ENCODE measurements at regions not wholly inside any gene's neighbourhood (a gene's known extent, or its start where the extent isn't known, plus 50 kb on each side); places are given as distances from the start of the nearest gene placed in this dataset.

DNA sequence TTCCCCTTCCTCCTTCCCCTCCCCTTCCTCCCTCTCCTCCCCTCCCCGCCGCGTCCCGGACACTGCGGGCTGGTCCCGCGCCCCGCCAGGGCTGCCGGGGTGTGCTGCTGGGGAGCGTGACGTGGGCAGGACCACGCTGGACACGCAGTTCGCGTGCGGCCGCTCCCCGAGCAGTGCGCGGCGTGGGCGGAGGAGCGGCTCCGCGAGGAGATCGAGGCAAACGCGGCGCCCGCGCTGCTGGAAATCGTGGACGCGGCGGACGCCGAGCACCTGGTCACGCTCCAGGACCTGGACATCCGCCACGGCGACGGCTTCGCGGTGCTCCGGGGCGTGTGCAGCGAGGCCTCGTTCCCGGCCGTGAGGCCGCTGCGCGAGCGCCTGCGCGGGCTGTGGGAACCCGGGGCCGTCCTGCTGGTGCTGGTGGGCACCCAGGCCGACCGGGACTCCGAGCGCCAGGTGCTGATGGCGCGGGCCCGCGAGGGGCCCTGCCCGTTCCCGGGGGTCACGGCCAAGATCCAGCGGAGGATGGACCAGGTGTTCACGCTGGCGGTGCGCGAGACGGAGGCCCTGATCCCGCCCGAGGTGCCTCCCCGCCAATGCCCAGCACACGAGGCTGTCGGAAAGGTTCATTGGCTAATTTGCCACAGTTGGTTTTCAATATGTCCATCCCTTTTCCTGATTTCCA, 84.3 kb downstream of the TNFAIP2 start:
- peak; percentile 11 for DNase-seq

DNA sequence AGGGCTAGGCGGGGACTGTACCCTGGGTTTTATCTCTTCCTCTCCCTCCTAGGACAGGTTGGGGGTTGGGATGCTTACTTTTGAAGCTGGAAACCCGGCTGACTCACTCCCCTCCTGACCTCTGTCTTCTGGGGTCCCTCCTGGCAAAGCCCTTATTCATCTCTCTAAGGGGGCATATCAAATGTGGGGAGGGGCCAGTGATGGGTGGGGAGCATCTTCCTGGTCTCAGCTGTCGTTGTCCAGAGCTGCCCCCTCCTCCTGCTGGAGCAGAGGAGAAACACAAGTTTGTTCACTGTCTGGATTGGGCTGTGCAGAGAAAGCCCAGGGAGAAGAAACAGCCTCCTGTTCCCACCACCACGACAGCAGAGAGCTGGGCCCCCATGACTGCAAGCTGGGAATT, 85.8 kb downstream of the TNFAIP2 start:
- peak; percentile 3 for DNase-seq

DNA sequence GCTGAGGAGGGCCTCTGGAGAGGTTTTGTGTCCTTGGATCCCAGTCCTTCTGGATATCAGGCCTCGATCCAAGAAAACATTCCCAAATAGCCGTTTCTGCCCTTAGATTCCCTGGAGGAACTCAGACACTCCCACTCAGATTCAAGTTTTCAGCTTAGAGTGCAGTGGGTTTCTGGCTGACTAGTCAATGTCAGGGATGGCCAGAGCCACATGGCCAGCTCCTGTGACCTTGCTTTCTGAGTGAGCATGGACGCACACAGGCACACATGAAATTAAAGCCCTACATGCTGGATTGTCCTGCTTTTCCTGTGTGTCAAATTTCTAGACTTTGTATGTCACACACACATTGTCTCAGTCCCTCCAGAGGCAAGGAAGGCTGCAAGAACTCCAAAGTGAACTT, 86.2 kb downstream of the TNFAIP2 start:
- no peak for DNase-seq

DNA sequence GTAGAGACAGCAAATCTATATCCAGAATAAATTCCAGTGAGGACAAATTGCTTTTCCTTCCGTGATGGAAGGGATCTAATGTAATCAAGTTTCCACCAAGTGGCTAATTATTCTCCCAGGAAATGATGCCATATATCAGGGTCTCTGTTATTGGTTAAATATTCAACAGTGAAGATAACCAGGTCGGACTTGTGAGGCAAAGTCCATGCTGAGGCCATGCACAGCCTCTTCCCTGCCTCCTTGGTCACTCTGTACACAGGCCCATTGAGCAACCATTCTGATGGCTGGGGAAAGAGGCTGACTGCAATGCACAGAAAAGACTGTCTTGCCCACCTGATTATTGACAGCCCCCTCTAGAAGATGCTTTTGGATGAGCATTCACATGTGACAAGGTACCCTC, 90.1 kb downstream of the TNFAIP2 start:
- DNase-seq = no peak

DNA sequence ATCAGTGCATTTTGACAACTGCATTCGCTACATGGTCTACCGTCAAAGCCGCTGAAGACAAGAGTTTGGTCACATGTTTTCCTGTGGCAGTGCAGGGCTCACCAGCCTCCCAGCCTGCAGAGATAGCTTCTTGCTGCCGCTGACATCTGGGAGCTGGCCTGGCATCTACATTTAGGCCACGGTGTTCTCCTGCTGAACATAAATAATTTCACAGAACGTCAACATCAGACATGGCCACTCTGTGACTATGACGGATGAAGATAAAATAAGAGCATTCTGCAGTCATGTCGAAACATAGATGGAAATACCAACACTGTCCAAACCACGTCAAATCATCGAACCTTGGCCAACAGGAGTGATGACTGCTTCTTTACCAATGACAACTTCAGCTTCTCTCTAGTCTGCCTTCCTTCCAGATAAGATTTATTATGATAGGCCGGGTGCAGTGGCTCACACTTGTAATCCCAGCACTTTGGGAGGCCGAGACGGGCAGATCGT, 91.2 kb downstream of the TNFAIP2 start:
- no peak for DNase-seq

DNA sequence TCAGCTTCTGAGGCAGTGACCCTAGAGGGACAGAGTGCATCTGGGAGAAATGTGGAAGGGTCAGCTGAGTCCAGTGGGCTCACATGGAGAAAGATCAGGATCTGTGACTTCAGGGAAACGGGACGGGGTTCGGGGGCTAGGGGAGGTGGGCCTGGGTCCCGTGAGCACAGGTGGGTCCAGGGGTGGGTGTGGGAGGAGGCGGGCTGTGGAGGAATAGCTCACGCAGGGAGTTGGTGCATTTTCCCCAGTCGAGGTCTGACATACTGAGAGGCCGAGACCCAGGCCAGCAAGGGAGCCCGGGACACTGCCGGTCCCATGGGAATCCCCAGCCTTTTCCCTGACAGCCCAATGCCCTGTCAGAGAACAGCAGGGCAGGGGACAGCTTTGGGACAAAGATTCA, 93.1 kb downstream of the TNFAIP2 start:
- no peak for DNase-seq

DNA sequence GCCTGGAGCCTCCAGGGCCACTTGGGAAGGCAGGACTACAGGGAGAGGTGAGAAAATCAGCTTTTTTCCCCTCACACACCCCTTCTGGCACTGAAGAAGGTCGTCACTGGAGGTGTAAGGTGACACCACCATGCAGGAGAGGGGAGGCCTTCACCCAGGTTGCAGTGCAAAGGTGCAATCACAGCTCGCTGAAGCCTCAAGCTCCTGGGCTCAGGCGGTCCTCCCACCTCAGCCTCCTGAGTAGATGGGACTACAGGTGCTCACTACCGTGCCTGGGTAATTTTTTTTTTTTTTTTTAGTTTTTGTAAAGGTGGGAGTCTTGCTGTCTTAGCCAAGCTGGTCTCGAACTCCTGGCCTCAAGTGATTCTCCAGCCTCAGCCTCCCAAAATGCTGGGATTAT, 93.6 kb downstream of the TNFAIP2 start:
- no peak for DNase-seq

DNA sequence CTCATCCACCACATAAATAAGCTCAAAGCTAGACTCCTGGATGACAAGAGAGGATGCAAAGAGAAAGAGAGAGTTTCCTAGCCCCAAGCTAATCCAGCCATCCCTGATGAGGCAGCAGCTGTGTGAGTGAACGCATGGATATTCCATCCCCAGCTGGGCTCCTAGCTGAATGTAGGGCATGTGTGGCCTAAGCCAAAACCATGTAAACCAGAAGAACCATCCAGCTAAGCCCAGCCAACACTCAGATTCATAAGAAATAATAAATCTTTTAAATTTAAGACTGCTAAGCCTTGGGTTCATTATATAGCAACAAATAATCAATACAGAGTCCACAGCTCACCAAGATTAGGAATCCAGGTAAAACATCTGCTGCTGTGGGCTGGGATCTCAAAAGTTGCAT, 94.3 kb downstream of the TNFAIP2 start:
- DNase-seq = no peak

DNA sequence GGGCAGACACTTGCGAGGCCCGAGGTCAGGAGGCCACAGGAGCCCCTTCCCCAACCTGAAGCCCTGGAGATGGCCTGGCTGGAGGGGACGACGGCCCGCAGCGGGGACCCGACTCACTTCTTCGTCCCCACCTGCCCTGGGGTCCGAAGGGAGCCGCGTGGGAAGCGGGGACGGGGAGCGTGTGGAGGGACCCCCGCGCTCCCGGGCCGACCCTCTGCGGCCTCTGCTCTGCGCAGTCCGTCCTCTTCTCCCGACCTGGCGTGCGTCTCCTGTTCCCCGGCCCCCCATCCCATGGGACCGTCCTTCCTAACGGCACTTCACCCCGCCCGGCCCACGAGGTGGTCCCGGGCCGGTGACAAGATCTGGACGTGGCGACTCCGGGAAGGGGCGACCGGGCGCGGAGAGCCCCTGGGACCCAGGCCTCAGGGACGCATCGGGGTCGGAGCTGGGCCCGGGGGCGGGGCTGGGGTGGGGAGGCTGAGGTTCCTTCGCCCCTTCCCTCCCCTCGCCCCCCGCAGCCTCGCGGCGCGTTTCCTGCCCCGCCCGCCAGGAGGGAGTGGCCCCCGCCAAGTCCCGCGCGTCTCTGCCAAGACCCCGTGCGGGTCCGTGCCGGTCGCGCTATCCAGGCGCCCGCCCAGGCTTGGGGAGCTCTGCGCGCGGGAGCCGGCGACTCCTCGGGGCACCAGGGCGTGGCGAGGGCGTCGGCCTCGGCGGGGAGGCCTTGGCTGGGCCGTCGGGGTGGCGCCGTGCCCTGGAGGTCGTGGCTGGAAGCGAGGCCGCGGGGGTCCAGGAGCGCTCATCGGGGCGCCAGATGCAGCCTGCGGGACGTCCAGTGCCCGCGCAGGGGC, 97.1 kb downstream of the TNFAIP2 start:
- no peak for DNase-seq

DNA sequence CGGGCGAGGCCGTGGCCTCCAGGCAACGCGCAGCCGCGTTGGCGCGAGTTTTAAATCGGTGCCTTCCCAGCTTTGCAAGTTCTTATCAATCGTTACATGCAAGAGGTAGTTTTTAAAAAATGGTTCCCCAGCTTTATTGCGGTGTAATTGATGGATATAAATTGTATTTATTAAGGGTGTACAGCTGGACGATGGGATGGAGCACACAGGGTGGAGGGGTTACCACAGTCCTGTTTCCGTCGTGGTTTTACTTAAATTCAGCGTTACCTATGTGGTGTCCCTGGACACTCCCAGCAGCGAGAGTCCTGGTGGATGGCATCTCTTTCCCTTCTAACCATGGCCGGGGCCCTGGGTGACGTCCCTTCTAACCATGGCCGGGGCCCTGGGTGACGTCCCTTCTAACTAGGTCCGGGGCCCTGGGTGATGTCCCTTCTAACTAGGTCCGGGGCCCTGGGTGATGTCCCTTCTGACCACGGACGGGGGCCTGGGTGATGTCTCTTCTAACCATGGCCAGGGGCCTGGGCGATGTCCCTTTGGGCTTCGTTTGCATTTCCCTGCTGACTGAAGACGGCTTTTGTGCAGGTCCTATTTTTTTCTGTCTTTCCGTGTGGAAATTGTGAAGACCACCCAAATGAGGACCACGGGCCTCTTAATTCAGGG, 97.9 kb downstream of the TNFAIP2 start:
- no peak for DNase-seq

DNA sequence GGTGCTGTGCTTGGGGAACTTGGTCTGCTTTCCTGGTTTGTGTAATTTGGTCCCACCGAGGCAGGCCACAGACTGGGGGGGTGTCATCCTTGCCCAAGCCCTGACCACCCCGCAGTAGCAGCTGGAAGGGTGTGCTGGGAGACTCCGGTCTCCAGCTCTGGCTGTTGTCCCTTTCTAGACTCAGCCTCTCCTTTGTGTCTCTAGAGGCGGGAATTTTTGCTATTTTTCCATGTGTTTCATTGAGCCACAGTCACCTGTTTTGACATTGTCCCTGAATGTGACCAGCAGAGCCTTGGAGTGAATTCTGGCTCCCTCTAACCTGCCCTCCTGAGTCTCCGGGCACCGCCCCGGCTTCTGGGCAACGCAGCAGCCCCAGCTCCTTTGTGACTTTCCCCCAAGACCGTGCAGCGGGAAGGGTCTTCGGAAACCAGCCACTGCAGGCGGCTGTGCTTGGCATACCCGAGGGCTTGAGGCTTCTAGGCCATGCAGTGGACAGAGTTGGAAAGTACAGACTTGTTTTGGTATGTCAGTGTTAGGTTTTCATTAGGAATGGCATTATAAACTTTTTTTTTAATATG, 98.6 kb downstream of the TNFAIP2 start:
- DNase-seq = no peak

DNA sequence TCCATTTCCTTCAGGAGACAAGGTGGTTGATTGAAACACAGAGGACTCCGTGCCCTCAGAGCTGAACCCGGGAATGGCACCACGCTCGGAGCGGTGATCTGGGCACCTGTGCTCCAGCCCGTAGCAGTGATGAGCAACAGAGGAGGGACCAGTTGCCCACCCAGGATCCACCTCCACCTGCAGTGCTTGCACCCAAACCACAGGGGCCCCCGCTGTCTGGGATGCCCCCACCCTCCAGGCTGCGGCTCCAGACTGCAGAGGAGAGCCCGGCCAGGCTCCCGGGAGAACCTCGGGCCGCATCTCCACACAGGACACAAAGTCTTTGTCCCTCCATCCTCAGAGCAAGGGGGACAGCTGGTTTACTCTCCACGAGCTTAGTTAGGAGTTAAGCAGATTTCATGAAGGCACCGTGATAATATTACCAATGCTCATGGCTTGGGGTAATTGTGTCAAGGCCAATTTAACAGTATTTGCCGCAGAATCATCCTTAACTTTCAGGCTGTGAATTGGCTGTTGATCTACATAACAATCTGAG, 100.6 kb downstream of the TNFAIP2 start:
- no peak for DNase-seq

DNA sequence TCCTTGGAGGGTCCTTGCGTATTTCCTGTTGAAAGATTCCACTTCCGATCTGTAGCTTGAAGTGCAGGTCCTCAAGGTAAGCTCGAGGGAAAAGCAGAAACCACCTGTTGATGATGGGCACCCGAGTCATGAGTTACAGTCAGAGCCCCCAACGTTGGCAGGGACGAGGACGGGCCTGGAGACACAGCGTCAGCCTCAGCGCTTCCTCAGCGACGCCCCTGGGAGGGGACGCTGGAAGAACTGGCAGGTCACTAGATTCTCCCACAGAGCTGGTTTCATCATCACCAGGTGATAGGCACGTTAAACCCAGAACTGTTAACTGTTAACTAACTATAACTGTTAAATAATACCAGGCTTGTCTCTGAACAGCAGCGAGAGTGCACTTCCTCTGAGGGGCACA, 101.8 kb downstream of the TNFAIP2 start:
- no peak for DNase-seq

DNA sequence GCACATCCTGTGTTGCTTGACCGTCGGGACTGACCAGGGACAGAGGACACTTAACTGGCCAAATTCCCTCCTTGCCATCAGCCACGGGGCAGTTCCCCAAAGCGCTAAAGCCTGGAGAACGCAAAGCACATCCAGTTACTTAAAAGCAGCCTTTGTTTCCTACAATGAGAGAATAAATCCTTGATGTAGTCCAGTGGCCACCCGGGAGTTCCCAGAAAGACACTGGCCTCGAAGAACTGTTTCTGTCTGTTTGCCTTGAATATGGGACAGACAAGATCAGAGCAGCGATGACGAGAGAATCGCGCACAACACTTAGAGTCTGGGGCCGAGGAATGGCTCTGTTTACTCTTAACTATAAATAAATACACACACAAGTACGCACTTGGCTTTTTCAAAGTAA, 102.2 kb downstream of the TNFAIP2 start:
- no peak for DNase-seq

DNA sequence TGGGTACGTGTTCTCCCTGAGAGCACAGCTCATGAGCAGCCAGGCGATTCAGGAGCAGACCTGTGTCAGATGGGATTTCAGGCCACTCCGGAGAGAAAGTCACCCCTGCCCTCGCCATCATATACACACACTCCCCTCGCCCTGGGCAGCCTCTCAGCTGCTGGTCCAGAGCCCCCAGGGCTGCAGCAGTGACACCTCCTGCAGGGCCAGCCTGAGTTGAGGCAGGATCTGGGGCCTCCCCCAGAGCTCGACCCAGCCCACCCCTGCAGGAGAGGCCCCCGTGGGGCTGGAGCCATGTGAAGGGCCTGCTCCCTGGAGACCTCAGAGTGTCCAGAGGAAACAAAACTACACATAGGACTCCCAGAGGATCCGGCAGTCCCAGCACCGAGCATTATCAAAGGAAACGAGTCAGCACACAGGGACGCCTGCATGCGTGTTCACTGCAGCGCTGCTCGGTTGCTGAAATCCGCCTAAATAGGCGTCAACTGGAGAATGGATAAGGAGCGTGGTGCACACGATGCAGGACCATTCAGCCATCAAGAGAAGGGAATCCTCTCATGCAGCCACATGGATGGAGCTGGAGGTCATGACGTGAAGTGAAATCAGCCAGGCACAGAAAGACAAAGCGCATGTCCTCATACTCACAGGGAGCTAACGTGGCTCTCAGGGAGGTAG, 104.0 kb downstream of the TNFAIP2 start:
- DNase-seq = no peak

DNA sequence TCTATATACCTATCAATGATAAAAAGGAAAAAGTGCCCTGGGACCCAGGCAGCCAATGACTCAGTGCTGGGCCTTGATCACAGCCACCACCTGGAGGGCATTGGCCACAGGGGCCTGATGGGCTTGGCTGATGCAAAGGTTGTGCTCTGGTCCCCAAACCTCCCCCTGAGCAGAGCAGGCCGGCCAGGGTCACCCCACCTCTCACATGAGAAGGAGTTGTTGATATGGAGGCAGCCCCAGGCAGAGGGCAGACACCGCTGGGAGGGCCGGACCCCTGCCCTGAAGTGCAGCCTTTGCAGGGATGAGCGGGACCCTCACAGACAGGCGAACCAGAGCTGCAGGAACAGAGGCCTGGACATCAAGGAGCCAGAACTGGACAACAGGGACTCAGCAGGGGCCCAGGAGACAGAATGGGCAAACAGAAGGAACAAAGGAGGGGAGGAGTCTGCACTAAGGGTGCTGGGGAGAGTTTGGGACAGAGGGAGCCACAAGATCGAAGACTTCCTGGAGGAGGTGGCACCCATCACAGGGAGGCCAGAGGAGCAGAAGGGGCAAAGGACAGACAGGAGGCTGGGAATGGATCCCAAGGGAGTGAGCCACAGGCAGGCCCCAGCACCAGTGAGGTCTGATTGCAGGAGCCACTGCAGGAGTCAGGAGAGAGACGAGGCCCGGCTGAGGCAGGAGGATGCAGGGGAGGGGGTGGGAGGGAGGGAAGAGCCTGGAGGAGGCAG, 105.0 kb downstream of the TNFAIP2 start:
- DNase-seq = no peak

DNA sequence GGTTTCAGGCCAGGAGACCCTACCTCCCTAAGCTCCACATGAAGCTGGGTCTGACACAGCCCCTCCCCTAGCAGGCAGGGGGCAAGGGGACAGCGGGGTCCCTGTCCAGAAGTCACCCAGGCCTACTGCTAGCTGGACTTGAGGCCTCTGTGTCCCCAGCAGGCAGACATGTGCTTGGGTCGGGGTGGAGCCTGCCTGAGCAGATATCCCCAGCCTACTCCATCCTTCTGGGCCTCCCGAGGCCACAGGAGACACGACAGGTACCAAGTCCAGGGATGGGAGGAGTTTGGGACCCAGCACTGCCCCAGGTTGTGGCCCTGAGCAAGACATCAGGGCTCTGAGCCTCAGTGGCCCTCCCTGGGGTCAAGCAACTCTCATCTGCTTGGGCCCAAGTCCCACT, 105.2 kb upstream of the EIF5 start:
- DNase-seq = no peak

DNA sequence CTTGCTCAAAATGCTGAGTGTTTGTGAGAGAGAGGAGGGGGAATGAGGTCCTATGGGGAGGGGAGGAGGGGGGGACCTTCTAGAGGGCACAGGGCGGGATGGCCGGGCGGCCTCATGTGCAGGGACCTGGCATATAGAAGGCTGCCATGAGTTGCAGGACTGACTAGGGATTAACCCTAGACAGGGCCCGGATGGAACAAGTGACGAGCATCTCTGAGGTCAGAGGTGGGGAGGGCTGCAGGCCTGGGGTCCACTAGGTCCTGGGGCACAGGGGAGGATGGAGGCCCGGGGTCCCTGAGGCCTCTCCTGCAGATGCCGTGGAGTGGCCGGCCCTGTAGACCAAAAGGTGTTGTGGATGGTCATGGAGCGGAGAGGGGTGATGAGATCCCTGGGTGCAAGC, 104.0 kb upstream of the EIF5 start:
- no peak for DNase-seq

DNA sequence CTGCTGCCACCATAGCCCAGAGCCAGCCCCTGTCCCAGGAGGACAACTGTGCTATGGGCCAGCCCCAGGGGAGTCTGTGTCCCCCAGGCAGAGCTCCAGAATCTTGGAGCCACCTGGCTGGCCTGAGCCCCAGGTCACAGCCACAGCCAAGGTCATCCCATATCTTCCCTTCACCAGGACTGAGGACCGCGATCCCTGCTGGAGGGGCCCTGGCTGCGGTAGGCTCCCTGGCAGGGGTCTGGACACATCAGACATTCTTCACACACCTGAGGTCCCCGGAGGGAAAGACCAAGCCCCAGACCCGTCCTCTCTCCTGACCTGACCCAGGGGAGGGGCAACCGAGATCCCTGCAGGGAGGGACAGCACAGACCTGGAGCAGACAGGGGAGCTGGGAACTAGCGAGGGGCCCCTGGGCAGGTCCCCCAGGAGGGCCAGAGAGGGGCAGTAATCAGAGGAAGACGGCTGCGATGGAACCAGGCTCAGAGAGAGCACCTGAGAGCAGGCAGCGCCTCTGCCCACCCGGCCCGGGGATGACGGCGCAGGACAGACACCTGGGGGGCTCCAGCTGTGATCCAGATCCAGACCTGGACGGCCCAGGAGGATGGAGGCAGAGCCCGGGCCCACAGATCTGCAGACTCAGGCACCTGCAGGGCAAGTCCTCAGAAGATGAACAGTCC, 103.2 kb upstream of the EIF5 start:
- DNase-seq = no peak

DNA sequence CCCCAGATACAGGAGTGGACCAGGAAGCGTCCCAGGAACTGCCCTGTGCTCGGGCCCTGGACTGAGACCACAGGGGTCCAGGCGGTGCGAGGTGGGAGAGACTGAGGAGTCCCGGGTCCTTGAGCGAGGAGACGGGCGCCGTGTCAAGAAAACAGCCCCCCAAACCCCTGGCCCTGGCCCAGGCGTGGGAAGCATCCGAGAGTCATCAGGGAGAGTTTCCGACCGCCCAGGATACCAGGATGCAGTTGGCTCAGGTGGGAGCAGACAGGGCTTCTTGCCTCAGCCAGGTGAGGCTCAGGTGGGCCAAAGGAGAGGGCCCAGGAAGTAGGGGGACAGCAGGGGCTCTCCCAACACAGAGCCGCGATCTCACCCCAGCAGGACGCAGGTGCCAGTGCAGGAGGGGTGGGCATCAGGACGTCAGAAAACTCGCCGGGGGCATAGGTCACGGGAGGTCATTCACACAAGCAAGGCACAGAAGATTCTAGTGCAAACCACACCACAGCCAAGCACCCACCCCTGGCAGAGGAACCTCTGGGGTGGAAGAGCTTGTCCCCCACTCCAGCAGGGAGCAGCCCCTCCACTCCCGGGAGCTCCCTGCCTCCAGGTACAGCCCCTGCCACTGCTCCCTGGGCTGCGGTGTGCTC, 102.5 kb upstream of the EIF5 start:
- no peak for DNase-seq

All from fibroblast of skin of right biceps (primary cell).